ENCODE measurements at regions not wholly inside any gene's neighbourhood (a gene's known extent, or its start where the extent isn't known, plus 50 kb on each side); places are given as distances from the start of the nearest gene placed in this dataset.

DNA sequence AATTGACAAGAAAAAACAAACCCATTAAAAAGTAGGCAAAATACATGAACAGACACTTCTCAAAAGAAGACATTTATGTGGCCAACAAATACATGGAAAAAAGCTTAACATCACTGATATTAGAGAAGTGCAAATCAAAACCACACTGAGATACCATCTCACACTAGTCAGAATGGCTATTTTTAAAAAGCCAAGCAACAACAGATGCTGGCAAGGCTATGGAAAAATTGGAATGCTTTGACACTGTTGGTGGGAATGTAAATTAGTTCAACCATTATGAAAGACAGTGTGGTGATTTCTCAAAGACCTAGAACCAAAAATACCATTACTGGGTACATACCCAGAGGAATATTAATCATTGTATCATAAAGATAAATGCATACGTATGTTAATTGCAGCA, 641.1 kb upstream of the B3GALT2 start:
- TF ChIP-seq FOXP2 (optimal IDR thresholded peaks at IDR 0.05; ENCODE audit: borderline replicate concordance, extremely low read depth, extremely low read length, insufficient read depth), result no peak
- TF ChIP-seq POLR2AphosphoS5 (IDR thresholded peaks at IDR 0.05; ENCODE audit: low read depth, low read length), result no peak
- no peak for TF ChIP-seq TAF1 (IDR thresholded peaks at IDR 0.05; ENCODE audit: borderline replicate concordance, insufficient read depth, low read length)
- no peak for TF ChIP-seq SIN3A (IDR thresholded peaks at IDR 0.05; ENCODE audit: borderline replicate concordance, insufficient read depth, low read length)
- TF ChIP-seq, protein P1, sequence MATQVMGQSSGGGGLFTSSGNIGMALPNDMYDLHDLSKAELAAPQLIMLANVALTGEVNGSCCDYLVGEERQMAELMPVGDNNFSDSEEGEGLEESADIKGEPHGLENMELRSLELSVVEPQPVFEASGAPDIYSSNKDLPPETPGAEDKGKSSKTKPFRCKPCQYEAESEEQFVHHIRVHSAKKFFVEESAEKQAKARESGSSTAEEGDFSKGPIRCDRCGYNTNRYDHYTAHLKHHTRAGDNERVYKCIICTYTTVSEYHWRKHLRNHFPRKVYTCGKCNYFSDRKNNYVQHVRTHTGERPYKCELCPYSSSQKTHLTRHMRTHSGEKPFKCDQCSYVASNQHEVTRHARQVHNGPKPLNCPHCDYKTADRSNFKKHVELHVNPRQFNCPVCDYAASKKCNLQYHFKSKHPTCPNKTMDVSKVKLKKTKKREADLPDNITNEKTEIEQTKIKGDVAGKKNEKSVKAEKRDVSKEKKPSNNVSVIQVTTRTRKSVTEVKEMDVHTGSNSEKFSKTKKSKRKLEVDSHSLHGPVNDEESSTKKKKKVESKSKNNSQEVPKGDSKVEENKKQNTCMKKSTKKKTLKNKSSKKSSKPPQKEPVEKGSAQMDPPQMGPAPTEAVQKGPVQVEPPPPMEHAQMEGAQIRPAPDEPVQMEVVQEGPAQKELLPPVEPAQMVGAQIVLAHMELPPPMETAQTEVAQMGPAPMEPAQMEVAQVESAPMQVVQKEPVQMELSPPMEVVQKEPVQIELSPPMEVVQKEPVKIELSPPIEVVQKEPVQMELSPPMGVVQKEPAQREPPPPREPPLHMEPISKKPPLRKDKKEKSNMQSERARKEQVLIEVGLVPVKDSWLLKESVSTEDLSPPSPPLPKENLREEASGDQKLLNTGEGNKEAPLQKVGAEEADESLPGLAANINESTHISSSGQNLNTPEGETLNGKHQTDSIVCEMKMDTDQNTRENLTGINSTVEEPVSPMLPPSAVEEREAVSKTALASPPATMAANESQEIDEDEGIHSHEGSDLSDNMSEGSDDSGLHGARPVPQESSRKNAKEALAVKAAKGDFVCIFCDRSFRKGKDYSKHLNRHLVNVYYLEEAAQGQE (IDR thresholded peaks at IDR 0.05; ENCODE audit: insufficient read depth in 1 of 2, low read depth in 2 of 2, low read length in 2 of 2), result no peak

GRCh38 chr1:193819376-193819775, 633.0 kb upstream of the B3GALT2 start:
- TF ChIP-seq POLR2AphosphoS5 (IDR thresholded peaks at IDR 0.05; ENCODE audit: low read depth, low read length) (no peak), SIN3A (IDR thresholded peaks at IDR 0.05; ENCODE audit: borderline replicate concordance, insufficient read depth, low read length) (no peak)

GRCh38 chr1:193807208-193807607, 620.8 kb upstream of the B3GALT2 start:
- TF ChIP-seq TAF1 (IDR thresholded peaks at IDR 0.05; ENCODE audit: borderline replicate concordance, insufficient read depth, low read length) (no peak), FOXP2 (optimal IDR thresholded peaks at IDR 0.05; ENCODE audit: borderline replicate concordance, extremely low read depth, extremely low read length, insufficient read depth) (no peak), SIN3A (IDR thresholded peaks at IDR 0.05; ENCODE audit: borderline replicate concordance, insufficient read depth, low read length) (no peak), POLR2AphosphoS5 (IDR thresholded peaks at IDR 0.05; ENCODE audit: low read depth, low read length) (no peak)
- TF ChIP-seq, protein P1 (IDR thresholded peaks at IDR 0.05; ENCODE audit: insufficient read depth in 1 of 2, low read depth in 2 of 2, low read length in 2 of 2), result no peak

DNA sequence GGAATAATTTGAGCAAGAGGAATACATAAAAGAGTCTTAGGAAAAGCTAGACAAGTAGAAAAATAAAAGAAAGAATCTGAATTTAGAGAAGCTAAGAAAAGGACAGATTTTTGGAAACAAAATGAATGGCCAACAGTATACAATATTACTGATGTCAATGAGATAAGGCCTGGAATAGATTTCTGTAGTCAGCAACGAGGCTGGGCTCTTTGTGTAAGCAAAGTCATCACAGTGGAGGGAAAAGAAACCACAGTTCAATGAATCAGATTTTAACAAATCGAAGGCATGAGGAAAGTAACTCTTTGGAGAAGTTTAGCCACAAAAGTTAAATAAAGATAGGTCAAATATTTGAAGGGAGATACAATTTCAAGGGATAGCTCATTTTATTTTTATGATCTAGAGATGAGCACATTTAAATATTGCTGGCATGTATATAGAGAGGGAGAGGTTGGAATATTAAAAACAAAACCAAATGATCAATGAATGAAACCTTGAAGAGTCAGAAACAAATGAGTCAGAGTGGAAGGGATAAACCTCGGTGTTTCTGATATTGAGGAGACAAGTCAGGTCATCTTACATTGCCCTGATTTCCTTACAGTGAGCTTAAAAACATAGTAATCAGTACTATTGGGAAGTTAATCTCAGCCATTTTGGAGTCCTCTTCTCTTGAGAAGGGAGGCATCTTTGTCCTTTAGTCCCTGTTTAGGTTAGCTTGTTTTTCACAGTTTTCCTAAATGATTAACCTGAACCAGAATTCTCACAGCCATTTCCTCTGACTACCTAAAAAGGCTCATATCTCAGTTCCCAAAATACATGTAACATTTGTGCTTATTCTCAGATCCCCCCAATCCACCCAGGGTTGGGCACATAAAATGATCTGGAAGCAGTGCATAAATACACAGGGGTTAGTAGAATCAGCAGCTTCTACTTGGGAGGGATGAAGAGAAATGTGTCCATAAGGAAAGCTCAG, 620.0 kb upstream of the B3GALT2 start:
- TF ChIP-seq, protein P1 (IDR thresholded peaks at IDR 0.05; ENCODE audit: insufficient read depth in 1 of 2, low read depth in 2 of 2, low read length in 2 of 2), result no peak
- TF ChIP-seq SIN3A (IDR thresholded peaks at IDR 0.05; ENCODE audit: borderline replicate concordance, insufficient read depth, low read length), result no peak

DNA sequence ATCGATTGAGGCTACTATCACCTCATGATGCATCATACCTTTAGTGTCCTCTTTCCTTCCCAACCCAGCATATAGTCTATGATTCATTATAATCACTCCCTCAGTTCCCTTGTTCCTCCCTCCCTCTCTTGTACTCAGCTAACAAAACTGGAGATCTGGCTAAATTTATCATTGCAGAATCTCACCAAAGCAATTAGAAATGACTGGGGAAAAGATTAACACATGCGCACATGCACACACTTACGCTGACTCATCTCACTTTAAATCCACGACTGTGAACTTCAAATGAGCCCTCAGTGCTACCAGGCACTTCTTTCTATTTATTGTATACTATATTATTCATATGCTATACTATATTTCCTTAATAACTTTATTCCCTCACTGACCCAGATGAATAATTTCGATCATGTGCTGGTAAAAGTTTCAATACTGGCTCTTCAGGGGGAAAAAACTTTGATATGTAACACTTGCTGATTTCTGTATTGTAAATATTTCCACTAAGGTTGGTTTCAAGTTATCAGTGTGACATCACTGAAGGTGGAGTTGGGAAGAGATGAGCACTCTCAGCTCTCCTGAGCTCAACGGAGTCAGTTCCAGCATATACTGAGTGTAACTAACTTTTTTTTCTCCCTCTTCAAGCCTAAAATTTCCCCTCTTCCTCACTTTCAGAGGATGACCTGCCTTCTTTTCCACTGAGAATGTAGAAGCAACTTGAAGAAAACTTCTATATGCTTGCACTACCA, 613.7 kb upstream of the B3GALT2 start:
- TF ChIP-seq SIN3A (IDR thresholded peaks at IDR 0.05; ENCODE audit: borderline replicate concordance, insufficient read depth, low read length), result no peak
- TF ChIP-seq, protein P1 (IDR thresholded peaks at IDR 0.05; ENCODE audit: insufficient read depth in 1 of 2, low read depth in 2 of 2, low read length in 2 of 2), result no peak
- TF ChIP-seq POLR2AphosphoS5 (IDR thresholded peaks at IDR 0.05; ENCODE audit: low read depth, low read length), result no peak
- TF ChIP-seq FOXP2 (optimal IDR thresholded peaks at IDR 0.05; ENCODE audit: borderline replicate concordance, extremely low read depth, extremely low read length, insufficient read depth), result no peak
- TF ChIP-seq TAF1 (IDR thresholded peaks at IDR 0.05; ENCODE audit: borderline replicate concordance, insufficient read depth, low read length), result no peak
